ENCODE measurements at regions not wholly inside any gene's neighbourhood (a gene's known extent, or its start where the extent isn't known, plus 50 kb on each side); places are given as distances from the start of the nearest gene placed in this dataset.
"Not testable (repeated sequence)": the region's sequence is repeated elsewhere in the genome, so short reads cannot be mapped to it uniquely, and the experiment has no call there.

DNA sequence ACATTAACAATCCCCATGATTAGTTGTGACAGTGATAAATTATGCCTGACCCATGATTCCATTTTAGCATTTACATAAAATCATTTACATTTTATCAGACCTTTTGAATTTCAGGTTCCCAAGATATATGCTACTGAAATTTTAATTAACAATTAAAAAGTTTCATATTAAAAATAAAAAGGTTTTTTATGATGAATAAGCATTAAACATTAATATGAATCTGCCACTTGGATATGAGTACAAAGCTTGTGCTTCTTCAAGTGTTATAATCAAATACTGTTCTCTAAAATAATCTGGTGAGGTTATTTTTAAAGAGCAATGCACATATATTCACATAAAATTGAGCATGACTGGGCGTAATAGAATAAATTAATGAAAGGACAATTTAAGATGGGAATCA is 1218.0 kb downstream of the CNTNAP5 start:
- no peaks in the 10 kb centered on the region for H3K4me1 ChIP-seq (ENCODE audit: insufficient read depth)
- H3K27ac ChIP-seq: no peak overlapping the region
- no peaks in the 10 kb centered on the region for H3K79me2 ChIP-seq
- WGBS (ENCODE audit: low lambda C conversion rate, missing lambda C conversion rate): 88% methylated on average over 1 of the region's 1 CpG
- no peaks in the 10 kb centered on the region for H3K9me2 ChIP-seq (replicated peaks; ENCODE audit: insufficient read depth)
- H3K9me3 ChIP-seq (ENCODE audit: low read depth): no peaks in the 10 kb centered on the region
- H3K4me2 ChIP-seq: no peak overlapping the region
- no peaks in the 10 kb centered on the region for H3K36me3 ChIP-seq (replicated peaks; ENCODE audit: insufficient read depth, low read depth)
- TF ChIP-seq EZH2phosphoT487 (IDR thresholded peaks at IDR 0.05; ENCODE audit: low read depth, severe bottlenecking, unreplicated experiment) (no peak), EZH2 (IDR thresholded peaks at IDR 0.05; ENCODE audit: borderline replicate concordance) (no peak), CTCF (IDR thresholded peaks at IDR 0.05; ENCODE audit: poor library complexity) (no peak)
- H3K27me3 ChIP-seq: no peaks in the 10 kb centered on the region
- no peaks in the 10 kb centered on the region for H4K20me1 ChIP-seq (ENCODE audit: insufficient read depth, poor library complexity, severe bottlenecking)
- no peak overlapping the region for H3K4me3 ChIP-seq
- DNase-seq (ENCODE audit: low spot score): no peak
- no peak overlapping the region for H2AFZ ChIP-seq

GRCh38 chr2:125254010-125254409 is 1228.9 kb downstream of the CNTNAP5 start:
- Histone ChIP-seq H2AFZ (no peak overlapping the region), H3K4me2 (no peak overlapping the region), H3K27ac (no peak overlapping the region), H4K20me1 (ENCODE audit: insufficient read depth, poor library complexity, severe bottlenecking) (peaks cover 3% of the 10 kb centered on the region), H3K27me3 (no peaks in the 10 kb centered on the region), H3K9me2 (replicated peaks; ENCODE audit: insufficient read depth) (no peaks in the 10 kb centered on the region), H3K36me3 (replicated peaks; ENCODE audit: insufficient read depth, low read depth) (no peaks in the 10 kb centered on the region), H3K79me2 (no peaks in the 10 kb centered on the region), H3K4me3 (no peak overlapping the region), H3K4me1 (ENCODE audit: insufficient read depth) (no peaks in the 10 kb centered on the region), H3K9me3 (ENCODE audit: low read depth) (no peaks in the 10 kb centered on the region)
- WGBS (ENCODE audit: low lambda C conversion rate, missing lambda C conversion rate): 77% methylated on average over 6 of the region's 6 CpGs
- DNase-seq (ENCODE audit: low spot score): peak; percentile 8
- TF ChIP-seq CTCF (IDR thresholded peaks at IDR 0.05; ENCODE audit: poor library complexity) (no peak), EZH2 (IDR thresholded peaks at IDR 0.05; ENCODE audit: borderline replicate concordance) (no peak), EZH2phosphoT487 (IDR thresholded peaks at IDR 0.05; ENCODE audit: low read depth, severe bottlenecking, unreplicated experiment) (no peak)

DNA sequence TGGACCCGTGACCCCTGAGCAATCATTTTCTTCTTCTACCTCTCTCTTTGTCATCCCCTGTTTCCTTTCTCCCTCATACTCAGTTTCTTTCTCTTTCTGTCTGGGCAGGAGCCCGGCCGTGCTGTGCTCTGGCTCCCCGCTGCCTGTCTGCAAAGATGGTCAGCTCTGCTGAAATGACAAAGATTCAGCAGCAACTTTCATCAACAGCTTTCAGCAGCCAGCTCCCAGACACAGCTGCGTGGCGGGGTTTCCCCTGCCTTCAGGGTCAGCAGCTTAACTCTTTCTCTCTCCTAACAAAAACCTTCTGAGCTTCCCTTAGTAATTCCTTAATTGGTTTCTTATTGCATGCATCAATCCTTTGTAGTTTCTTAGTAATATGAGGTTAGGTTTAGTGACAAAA is 1234.4 kb downstream of the CNTNAP5 start:
- Histone ChIP-seq H3K4me3 (no peak overlapping the region), H3K9me2 (replicated peaks; ENCODE audit: insufficient read depth) (no peaks in the 10 kb centered on the region), H2AFZ (no peak overlapping the region), H4K20me1 (ENCODE audit: insufficient read depth, poor library complexity, severe bottlenecking) (no peaks in the 10 kb centered on the region), H3K27ac (no peak overlapping the region), H3K9me3 (ENCODE audit: low read depth) (no peaks in the 10 kb centered on the region), H3K4me1 (ENCODE audit: insufficient read depth) (no peaks in the 10 kb centered on the region), H3K36me3 (replicated peaks; ENCODE audit: insufficient read depth, low read depth) (no peaks in the 10 kb centered on the region), H3K27me3 (no peaks in the 10 kb centered on the region), H3K4me2 (no peak overlapping the region), H3K79me2 (no peaks in the 10 kb centered on the region)
- no peak for TF ChIP-seq EZH2 (IDR thresholded peaks at IDR 0.05; ENCODE audit: borderline replicate concordance)
- no peak for TF ChIP-seq EZH2phosphoT487 (IDR thresholded peaks at IDR 0.05; ENCODE audit: low read depth, severe bottlenecking, unreplicated experiment)
- WGBS (ENCODE audit: low lambda C conversion rate, missing lambda C conversion rate): 60% methylated on average over 6 of the region's 6 CpGs
- no peak for DNase-seq (ENCODE audit: low spot score)

- not testable (repeated sequence) for DNase-seq (ENCODE audit: low spot score); H3K27ac ChIP-seq; H3K79me2 ChIP-seq; H3K36me3 ChIP-seq (replicated peaks; ENCODE audit: insufficient read depth, low read depth); H3K4me2 ChIP-seq; H4K20me1 ChIP-seq (ENCODE audit: insufficient read depth, poor library complexity, severe bottlenecking); H3K4me3 ChIP-seq; H3K27me3 ChIP-seq; H3K9me3 ChIP-seq (ENCODE audit: low read depth); H3K9me2 ChIP-seq (replicated peaks; ENCODE audit: insufficient read depth); H3K4me1 ChIP-seq (ENCODE audit: insufficient read depth); H2AFZ ChIP-seq
Observed at GRCh38 chr2:125260366-125260930, 1235.4 kb downstream of the CNTNAP5 start.
